ENCODE measurements at regions not wholly inside any gene's neighbourhood (a gene's known extent, or its start where the extent isn't known, plus 50 kb on each side); places are given as distances from the start of the nearest gene placed in this dataset.
A peak's percentile ranks its signal among the peaks of the same experiment; 100 is the strongest.
"Not testable (repeated sequence)": the region's sequence is repeated elsewhere in the genome, so short reads cannot be mapped to it uniquely, and the experiment has no call there.

DNA sequence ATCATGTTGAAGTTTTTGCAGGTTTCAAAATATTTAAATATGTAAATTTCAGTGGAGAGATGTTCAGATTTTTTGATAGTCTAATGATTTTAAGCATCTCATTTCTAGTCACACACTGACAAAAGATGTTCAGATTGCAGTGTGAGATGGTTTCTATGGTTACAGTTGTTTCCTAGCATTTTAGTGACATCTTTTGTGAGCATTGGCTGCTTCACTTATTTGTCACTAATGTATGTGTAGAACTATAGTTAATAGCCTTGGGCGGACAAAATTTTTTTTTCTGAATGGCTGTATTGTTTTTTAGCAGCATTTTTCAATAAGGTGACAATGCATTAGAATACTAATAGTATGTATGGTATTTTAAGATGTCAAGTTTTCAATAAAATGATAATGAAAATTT lies 315.6 kb upstream of the PRKD1 start:
- Histone ChIP-seq H3K27ac (replicated peaks in 1 of 4) (no peak overlapping the region), H3K27me3 (no peaks in the 10 kb centered on the region), H3K4me3 (no peak overlapping the region), H3K4me1 (no peaks in the 10 kb centered on the region), H3K36me3 (no peaks in the 10 kb centered on the region), H3K9me3 (no peaks in the 10 kb centered on the region)
- intact Hi-C loops (cut with DNase I), result no loop called here
- no peak for TF ChIP-seq POLR2AphosphoS5 (IDR thresholded peaks at IDR 0.05)
- TF ChIP-seq, protein P1, sequence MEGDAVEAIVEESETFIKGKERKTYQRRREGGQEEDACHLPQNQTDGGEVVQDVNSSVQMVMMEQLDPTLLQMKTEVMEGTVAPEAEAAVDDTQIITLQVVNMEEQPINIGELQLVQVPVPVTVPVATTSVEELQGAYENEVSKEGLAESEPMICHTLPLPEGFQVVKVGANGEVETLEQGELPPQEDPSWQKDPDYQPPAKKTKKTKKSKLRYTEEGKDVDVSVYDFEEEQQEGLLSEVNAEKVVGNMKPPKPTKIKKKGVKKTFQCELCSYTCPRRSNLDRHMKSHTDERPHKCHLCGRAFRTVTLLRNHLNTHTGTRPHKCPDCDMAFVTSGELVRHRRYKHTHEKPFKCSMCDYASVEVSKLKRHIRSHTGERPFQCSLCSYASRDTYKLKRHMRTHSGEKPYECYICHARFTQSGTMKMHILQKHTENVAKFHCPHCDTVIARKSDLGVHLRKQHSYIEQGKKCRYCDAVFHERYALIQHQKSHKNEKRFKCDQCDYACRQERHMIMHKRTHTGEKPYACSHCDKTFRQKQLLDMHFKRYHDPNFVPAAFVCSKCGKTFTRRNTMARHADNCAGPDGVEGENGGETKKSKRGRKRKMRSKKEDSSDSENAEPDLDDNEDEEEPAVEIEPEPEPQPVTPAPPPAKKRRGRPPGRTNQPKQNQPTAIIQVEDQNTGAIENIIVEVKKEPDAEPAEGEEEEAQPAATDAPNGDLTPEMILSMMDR (IDR thresholded peaks at IDR 0.05), result no peak
- no peak for TF ChIP-seq POLR2A (IDR thresholded peaks at IDR 0.05; ENCODE audit: low read depth)
- TF ChIP-seq EP300 (IDR thresholded peaks at IDR 0.05), result no peak
- WGBS, result 100% methylated on average over 1 of the region's 1 CpG
- no peak for DNase-seq (ENCODE audit: extremely low spot score)

DNA sequence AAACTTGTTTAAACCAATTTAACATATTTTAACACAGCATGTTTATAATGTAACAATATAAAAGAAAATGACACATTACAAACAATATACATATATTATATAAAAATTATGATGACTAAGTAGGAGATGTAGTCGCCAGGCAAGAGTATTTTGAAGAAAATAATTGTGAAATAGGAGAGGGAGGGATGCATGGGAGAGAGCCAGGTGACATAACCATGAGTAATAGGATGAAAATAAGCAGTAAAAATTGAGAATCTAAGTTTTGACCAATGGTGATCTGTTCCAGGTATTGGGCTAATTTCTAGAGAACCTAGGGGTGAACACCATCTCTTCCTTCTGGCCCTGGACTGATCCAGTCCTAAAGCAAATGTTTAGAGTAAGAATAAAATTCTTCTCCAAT lies 315.2 kb upstream of the G2E3 start:
- WGBS, result 6% methylated on average over 1 of the region's 1 CpG
- H3K27me3 ChIP-seq, result no peaks in the 10 kb centered on the region
- no peaks in the 10 kb centered on the region for H3K36me3 ChIP-seq
- H3K4me3 ChIP-seq, result no peak overlapping the region
- intact Hi-C loops (cut with DNase I), result no loop called here
- H3K27ac ChIP-seq (replicated peaks in 1 of 4), result no peak overlapping the region
- H3K4me1 ChIP-seq, result no peaks in the 10 kb centered on the region
- H3K9me3 ChIP-seq, result no peaks in the 10 kb centered on the region
- TF ChIP-seq POLR2A (IDR thresholded peaks at IDR 0.05; ENCODE audit: low read depth) (no peak), EP300 (IDR thresholded peaks at IDR 0.05) (no peak), POLR2AphosphoS5 (IDR thresholded peaks at IDR 0.05) (no peak)
- TF ChIP-seq, protein P1 (IDR thresholded peaks at IDR 0.05), result no peak
- no peak for DNase-seq (ENCODE audit: extremely low spot score)

DNA sequence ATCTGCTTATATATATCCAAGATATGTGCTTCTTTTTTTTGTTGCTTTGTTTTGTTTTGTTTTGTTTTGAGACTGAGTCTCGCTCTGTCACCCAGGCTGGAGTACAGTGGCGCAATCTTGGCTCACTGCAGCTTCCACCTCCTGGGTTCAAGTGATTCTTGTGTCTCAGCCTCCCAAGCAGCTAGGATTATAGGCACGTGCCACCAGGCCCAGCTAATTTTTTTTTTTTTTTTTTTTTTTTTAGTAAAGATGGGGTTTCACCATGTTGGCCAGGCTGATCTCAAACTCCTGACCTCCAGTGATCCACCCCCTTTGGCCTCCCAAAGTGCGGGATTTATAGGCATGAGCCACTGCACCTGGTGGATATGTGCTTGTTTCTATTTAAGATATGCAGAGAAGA lies 314.6 kb upstream of the G2E3 start:
- H3K4me1 ChIP-seq; H3K27ac ChIP-seq (replicated peaks in 1 of 4); intact Hi-C loops (cut with DNase I); H3K9me3 ChIP-seq; DNase-seq (ENCODE audit: extremely low spot score); H3K36me3 ChIP-seq; H3K27me3 ChIP-seq; H3K4me3 ChIP-seq: not testable (repeated sequence)
- 86% methylated on average over 4 of the region's 4 CpGs for WGBS

DNA sequence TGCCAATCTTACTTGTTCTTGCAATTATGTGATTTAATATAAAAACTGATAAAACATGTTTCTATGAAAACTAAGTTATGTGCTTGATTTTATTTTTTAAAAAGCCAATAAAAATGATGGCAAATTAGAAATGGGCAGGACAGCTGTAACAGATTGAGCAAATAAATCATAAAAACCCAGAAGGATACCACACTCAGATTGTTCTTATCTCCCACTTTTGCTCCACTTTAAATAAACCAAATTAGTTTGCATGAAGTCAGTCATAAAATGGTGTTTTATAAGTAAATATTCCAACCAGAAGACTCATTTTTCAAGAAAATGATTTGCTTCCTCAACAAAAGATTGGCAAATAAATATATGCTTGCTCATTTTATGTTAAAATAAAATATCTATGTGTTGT lies 307.9 kb upstream of the G2E3 start:
- Histone ChIP-seq H3K9me3 (no peaks in the 10 kb centered on the region), H3K27ac (replicated peaks in 1 of 4) (no peak overlapping the region), H3K27me3 (no peaks in the 10 kb centered on the region), H3K4me1 (peaks cover 0 to 18% (median 11%) of the 10 kb centered on the region in 4 donors), H3K4me3 (no peak overlapping the region), H3K36me3 (no peaks in the 10 kb centered on the region)
- intact Hi-C loops (cut with DNase I), result no loop called here
- no peak for DNase-seq (ENCODE audit: extremely low spot score)
- TF ChIP-seq POLR2A (IDR thresholded peaks at IDR 0.05; ENCODE audit: low read depth) (no peak), POLR2AphosphoS5 (IDR thresholded peaks at IDR 0.05) (no peak), EP300 (IDR thresholded peaks at IDR 0.05) (no peak)
- TF ChIP-seq, protein P1 (IDR thresholded peaks at IDR 0.05), result no peak

DNA sequence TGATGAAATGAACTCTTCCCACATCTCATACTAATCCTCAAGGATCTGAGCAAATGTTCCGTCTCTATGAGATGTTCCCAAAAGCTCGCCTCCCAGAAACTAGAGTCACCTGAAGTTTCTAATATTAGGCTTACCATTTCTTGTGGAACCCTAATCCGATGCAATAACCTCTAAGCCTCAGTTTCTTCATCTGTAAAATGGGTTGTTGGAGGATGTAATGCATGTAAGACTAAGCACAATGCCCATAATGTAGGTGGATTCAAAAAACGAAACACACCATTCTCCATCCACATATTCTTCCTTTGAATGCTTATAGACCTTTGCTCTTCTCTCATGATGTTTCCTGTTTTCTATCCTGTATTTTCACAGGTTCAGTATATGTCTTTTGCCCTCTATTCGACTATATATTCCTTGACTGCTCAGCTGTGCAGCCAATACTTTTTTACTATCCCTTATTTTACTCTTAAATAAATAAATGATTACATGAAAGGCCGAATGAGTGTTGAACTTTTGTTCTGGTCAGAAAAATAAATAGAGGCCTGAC lies 307.3 kb upstream of the G2E3 start:
- peaks cover 0 to 18% (median 11%) of the 10 kb centered on the region in 4 donors for H3K4me1 ChIP-seq
- H3K27me3 ChIP-seq, result no peaks in the 10 kb centered on the region
- intact Hi-C loops (cut with DNase I), result no loop called here
- no peak overlapping the region for H3K4me3 ChIP-seq
- H3K27ac ChIP-seq (replicated peaks in 1 of 4), result peak overlapping the region in 1 of 4 donors; percentile 42
- DNase-seq (ENCODE audit: extremely low spot score), result no peak
- H3K9me3 ChIP-seq, result no peaks in the 10 kb centered on the region
- no peaks in the 10 kb centered on the region for H3K36me3 ChIP-seq
- TF ChIP-seq EP300 (IDR thresholded peaks at IDR 0.05), result no peak
- TF ChIP-seq POLR2A (IDR thresholded peaks at IDR 0.05; ENCODE audit: low read depth), result no peak
- no peak for TF ChIP-seq POLR2AphosphoS5 (IDR thresholded peaks at IDR 0.05)
- 65% methylated on average over 6 of the region's 6 CpGs for WGBS

DNA sequence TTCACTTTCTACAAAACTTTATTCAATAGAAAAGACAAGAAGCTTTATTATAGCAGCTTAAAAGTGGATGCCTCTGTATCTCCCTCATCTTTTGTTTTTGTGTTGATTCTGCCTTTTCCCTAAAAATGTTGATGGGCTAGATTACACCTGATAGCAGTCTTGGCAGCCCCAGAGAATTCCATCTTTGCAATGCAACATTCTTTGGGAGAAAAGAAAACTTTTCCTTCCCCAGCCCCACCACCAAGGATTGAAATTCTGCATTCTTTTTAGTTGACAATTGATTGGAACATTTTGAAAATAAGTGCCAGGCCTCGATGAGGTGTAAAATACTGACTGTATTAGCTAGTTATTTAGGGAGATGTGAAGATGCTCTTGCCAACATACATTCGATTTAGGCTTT lies 306.8 kb upstream of the G2E3 start:
- TF ChIP-seq POLR2A (IDR thresholded peaks at IDR 0.05; ENCODE audit: low read depth), result no peak
- TF ChIP-seq, protein P1 (IDR thresholded peaks at IDR 0.05), result no peak
- no peak for TF ChIP-seq EP300 (IDR thresholded peaks at IDR 0.05)
- TF ChIP-seq POLR2AphosphoS5 (IDR thresholded peaks at IDR 0.05), result no peak
- no peaks in the 10 kb centered on the region for H3K27me3 ChIP-seq
- H3K27ac ChIP-seq (replicated peaks in 1 of 4), result peak overlapping the region in 1 of 4 donors; percentile 42
- H3K9me3 ChIP-seq, result no peaks in the 10 kb centered on the region
- WGBS, result 53% methylated on average over 2 of the region's 2 CpGs
- no peak overlapping the region for H3K4me3 ChIP-seq
- DNase-seq (ENCODE audit: extremely low spot score), result no peak
- H3K36me3 ChIP-seq, result no peaks in the 10 kb centered on the region
- intact Hi-C loops (cut with DNase I), result no loop called here
- H3K4me1 ChIP-seq, result peaks cover 0 to 18% (median 11%) of the 10 kb centered on the region in 4 donors

Measured in esophagus muscularis mucosa (tissue), 4 donors.